ENCODE measurements at regions not wholly inside any gene's neighbourhood (a gene's known extent, or its start where the extent isn't known, plus 50 kb on each side); places are given as distances from the start of the nearest gene placed in this dataset.

DNA sequence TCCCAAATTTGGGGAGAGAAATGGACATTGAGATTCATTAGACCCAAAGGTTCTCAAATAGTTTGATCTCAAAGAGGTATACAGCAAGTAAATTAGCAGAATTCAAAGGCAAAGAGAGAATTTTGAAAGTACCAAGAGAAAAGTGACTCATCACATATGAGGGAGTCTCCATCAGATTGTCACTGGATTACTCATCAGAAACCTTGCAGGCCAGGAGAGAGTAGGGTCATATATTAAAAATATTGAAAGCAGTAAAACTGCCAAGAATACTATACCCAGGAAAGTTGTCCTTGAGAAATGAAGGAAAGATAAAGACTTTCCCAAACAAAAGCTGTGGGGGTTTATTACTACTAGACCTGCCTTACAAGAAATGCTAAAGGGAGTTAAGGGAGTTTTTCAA is 140.6 kb downstream of the TMEM168 start:
- Histone ChIP-seq H3K4me3 (no peak overlapping the region), H3K27me3 (no peaks in the 10 kb centered on the region), H3K27ac (no peak overlapping the region), H3K4me1 (no peaks in the 10 kb centered on the region), H3K9me3 (no peaks in the 10 kb centered on the region), H3K36me3 (no peaks in the 10 kb centered on the region)
- TF ChIP-seq, protein P1, sequence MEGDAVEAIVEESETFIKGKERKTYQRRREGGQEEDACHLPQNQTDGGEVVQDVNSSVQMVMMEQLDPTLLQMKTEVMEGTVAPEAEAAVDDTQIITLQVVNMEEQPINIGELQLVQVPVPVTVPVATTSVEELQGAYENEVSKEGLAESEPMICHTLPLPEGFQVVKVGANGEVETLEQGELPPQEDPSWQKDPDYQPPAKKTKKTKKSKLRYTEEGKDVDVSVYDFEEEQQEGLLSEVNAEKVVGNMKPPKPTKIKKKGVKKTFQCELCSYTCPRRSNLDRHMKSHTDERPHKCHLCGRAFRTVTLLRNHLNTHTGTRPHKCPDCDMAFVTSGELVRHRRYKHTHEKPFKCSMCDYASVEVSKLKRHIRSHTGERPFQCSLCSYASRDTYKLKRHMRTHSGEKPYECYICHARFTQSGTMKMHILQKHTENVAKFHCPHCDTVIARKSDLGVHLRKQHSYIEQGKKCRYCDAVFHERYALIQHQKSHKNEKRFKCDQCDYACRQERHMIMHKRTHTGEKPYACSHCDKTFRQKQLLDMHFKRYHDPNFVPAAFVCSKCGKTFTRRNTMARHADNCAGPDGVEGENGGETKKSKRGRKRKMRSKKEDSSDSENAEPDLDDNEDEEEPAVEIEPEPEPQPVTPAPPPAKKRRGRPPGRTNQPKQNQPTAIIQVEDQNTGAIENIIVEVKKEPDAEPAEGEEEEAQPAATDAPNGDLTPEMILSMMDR (IDR thresholded peaks at IDR 0.05) = no peak
- no peak for TF ChIP-seq POLR2A (IDR thresholded peaks at IDR 0.05)
- no peak for DNase-seq
- intact Hi-C loops (cut with DNase I; ENCODE audit: low total_unique reads) = no loop called here

DNA sequence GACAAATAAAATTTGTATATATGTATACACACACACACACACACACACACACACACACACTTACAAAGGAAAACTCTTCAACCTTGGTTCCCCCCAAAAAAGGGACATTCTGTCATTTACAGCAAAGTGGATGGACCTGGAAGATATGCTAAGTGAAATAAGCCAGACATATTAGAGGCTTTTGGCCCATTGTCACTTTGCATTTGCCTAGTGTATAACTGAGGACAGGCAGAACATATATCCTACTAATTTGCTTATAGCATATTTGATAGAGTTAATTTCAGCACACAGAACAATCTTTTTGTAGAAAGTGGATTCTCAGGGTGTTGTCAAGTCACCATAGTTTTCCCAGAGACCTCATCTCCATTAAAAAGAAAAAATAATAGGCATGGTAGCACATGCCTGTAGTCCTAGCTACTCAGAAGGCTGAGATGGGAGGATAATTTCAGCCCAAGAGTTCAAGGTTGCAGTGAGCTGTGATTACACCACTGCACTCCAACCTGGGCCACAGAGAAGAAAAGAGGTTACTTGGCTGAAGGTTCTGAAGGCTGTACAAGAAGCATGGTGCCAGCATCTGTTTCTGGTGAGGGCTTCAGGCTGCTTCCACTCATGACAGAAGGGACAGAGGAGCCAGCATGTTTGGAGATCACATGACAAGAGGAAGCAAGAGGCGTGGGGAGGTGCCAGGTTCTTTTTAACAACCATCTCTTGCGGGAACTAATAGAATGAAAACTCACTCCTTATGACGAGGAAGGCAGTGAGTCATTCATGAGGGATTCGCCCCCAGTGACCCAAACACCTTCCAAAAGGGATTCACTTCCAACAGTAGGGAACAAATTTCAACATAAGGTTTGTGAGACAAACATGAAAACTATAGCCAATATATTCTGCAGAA is 135.6 kb downstream of the TMEM168 start:
- intact Hi-C loops (cut with DNase I; ENCODE audit: low total_unique reads) = no loop called here
- H3K27me3 ChIP-seq = no peaks in the 10 kb centered on the region
- no peak overlapping the region for H3K27ac ChIP-seq
- TF ChIP-seq POLR2A (IDR thresholded peaks at IDR 0.05) = no peak
- TF ChIP-seq, protein P1 (IDR thresholded peaks at IDR 0.05) = no peak
- H3K4me1 ChIP-seq = no peaks in the 10 kb centered on the region
- no peak for DNase-seq
- H3K4me3 ChIP-seq = no peak overlapping the region
- no peaks in the 10 kb centered on the region for H3K9me3 ChIP-seq
- H3K36me3 ChIP-seq = no peaks in the 10 kb centered on the region

DNA sequence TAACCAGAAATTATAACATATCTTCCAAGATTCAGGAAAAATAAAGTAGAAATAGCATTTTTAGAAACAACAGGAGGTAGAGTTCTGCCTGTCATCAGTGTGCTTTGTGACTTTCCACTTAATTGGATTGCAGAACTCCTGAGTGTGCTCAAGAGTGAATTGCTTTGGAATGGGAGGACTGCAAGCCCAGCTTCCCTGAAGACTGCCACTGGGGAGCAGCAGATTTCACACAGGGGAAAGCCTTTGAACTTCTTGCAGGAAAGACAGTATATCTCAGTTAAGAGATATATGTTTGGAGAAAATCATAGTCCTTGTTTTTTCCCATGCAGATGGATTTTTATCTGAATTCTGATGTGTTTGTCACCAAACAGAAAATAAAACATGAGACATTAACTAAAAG is 124.5 kb downstream of the TMEM168 start:
- Histone ChIP-seq H3K9me3 (no peaks in the 10 kb centered on the region), H3K36me3 (no peaks in the 10 kb centered on the region), H3K4me3 (no peak overlapping the region), H3K27me3 (no peaks in the 10 kb centered on the region), H3K27ac (no peak overlapping the region), H3K4me1 (no peaks in the 10 kb centered on the region)
- intact Hi-C loops (cut with DNase I; ENCODE audit: low total_unique reads) = no loop called here
- TF ChIP-seq, protein P1 (IDR thresholded peaks at IDR 0.05) = no peak
- TF ChIP-seq POLR2A (IDR thresholded peaks at IDR 0.05) = no peak
- no peak for DNase-seq

DNA sequence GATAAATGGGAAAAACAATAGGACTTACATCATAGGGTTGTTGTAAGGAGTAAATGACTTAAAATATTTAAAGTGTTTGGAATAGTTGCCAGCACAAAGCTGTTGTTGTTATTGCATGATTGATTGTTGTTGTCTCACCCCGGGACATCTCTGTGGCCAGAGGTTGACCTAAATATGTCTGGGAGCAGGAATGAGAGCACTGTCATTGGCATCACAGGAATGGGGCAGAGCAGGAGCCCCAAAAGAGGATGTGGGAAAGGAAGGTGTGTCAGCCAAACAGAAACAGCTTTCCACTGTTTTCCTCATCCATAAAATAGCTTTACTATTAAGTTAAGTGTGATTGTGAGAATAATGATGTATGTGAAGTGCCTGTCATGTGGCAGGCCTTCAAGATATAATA is 121.6 kb downstream of the TMEM168 start:
- intact Hi-C loops (cut with DNase I; ENCODE audit: low total_unique reads) = no loop called here
- DNase-seq = no peak
- Histone ChIP-seq H3K27ac (no peak overlapping the region), H3K27me3 (no peaks in the 10 kb centered on the region), H3K4me1 (no peaks in the 10 kb centered on the region), H3K4me3 (no peak overlapping the region), H3K36me3 (no peaks in the 10 kb centered on the region), H3K9me3 (no peaks in the 10 kb centered on the region)
- TF ChIP-seq, protein P1 (IDR thresholded peaks at IDR 0.05) = no peak
- TF ChIP-seq POLR2A (IDR thresholded peaks at IDR 0.05) = no peak

DNA sequence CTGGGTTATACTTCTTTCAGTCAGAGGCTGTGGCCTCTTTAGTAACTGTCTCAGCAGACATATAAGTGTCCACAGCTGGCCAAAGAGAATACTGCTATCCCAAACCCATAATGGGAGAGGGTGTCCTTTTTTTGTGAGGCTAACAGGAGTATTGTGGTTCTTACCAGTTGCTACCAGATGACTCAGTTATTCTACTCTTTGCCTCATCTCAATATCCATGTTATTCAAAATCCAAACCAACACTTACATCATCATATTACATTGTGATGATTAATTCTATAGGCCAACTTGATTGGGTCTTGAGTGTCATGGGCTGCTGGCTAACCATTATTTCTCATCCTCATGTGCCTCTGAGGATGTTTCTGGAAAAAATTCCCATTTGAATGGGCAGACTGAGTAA is 120.9 kb downstream of the TMEM168 start:
- H3K27me3 ChIP-seq = no peaks in the 10 kb centered on the region
- intact Hi-C loops (cut with DNase I; ENCODE audit: low total_unique reads) = no loop called here
- TF ChIP-seq, protein P1 (IDR thresholded peaks at IDR 0.05) = no peak
- no peak for TF ChIP-seq POLR2A (IDR thresholded peaks at IDR 0.05)

More for the DNA sequence above, 120.9 kb downstream of the TMEM168 start:
- DNase-seq = no peak
- H3K9me3 ChIP-seq = no peaks in the 10 kb centered on the region
- H3K4me1 ChIP-seq = no peaks in the 10 kb centered on the region
- H3K4me3 ChIP-seq = no peak overlapping the region
- H3K36me3 ChIP-seq = no peaks in the 10 kb centered on the region
- no peak overlapping the region for H3K27ac ChIP-seq

All from uterus (tissue), 3 donors.